Cardiac muscle cell (in vitro differentiated cells and primary cell): ENCODE measurements at regions not wholly inside any gene's neighbourhood (a gene's known extent, or its start where the extent isn't known, plus 50 kb on each side); places are given as distances from the start of the nearest gene placed in this dataset.

ENCODE experiments used
- DNase-seq, 2 donors: peaks; one replicate each; pipeline versions ENCODE4 v3.0.0 to v3.0.0-alpha.2; 2010 to 2017; ENCODE audit warnings: low read depth in 1 of 2, low spot score in 1 of 2
- H3K27ac ChIP-seq: fragments of 200-600 bp; sonication (generic); 2 replicates; pipeline ENCODE4 v1.5.1; 2016
- H3K27me3 ChIP-seq: fragments of 200-600 bp; sonication (generic); 2 replicates; pipeline ENCODE4 v1.6.0; 2016; ENCODE audit warnings: control low read depth
- H3K36me3 ChIP-seq: fragments of 200-600 bp; sonication (generic); 2 replicates; pipeline ENCODE4 v1.5.1; 2016; ENCODE audit warnings: control low read depth
- H3K4me1 ChIP-seq: fragments of 200-600 bp; sonication (generic); 2 replicates; pipeline ENCODE4 v1.8.1; 2017; ENCODE audit warnings: low read depth, mild to moderate bottlenecking, mixed run types
- H3K4me3 ChIP-seq: fragments of 200-600 bp; sonication (generic); 2 replicates; pipeline ENCODE4 v1.5.1; 2016; ENCODE audit warnings: mild to moderate bottlenecking
- H3K9me3 ChIP-seq: fragments of 200-600 bp; sonication (generic); 2 replicates; pipeline ENCODE4 v1.5.1; 2017; ENCODE audit warnings: low read depth, mild to moderate bottlenecking, control low read depth
- TF ChIP-seq, protein P1 (sequence below): IDR thresholded peaks from 2 replicates; pipeline ENCODE4 v1.5.1; 2012; ENCODE audit warnings: low read depth, mild to moderate bottlenecking, low read length

DNA sequence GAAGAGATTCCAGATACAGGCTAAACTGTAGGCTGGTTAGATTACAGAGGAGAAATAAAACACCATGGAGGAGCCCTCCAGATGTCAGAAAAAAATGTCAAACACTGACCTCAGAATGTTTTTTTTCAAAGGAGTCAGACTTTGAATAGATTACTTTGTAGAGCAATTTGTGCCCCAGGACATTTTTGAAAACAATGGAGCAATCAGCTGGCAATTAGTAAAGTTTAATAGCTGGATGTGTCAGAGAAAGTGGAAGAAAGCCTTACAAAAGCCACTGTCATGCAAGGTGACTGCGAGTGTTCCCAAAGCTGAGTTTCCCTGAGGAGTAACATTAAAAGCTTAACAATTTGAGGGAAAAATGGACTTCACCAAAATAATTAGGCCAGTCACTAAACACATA is 417.8 kb upstream of the CTNND2 start:
- Histone ChIP-seq H3K4me1 (no peaks in the 10 kb centered on the region), H3K9me3 (no peaks in the 10 kb centered on the region), H3K27me3 (no peaks in the 10 kb centered on the region), H3K4me3 (no peak overlapping the region), H3K27ac (no peak overlapping the region), H3K36me3 (no peaks in the 10 kb centered on the region)
- DNase-seq = no peak
- TF ChIP-seq, protein P1, sequence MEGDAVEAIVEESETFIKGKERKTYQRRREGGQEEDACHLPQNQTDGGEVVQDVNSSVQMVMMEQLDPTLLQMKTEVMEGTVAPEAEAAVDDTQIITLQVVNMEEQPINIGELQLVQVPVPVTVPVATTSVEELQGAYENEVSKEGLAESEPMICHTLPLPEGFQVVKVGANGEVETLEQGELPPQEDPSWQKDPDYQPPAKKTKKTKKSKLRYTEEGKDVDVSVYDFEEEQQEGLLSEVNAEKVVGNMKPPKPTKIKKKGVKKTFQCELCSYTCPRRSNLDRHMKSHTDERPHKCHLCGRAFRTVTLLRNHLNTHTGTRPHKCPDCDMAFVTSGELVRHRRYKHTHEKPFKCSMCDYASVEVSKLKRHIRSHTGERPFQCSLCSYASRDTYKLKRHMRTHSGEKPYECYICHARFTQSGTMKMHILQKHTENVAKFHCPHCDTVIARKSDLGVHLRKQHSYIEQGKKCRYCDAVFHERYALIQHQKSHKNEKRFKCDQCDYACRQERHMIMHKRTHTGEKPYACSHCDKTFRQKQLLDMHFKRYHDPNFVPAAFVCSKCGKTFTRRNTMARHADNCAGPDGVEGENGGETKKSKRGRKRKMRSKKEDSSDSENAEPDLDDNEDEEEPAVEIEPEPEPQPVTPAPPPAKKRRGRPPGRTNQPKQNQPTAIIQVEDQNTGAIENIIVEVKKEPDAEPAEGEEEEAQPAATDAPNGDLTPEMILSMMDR = no peak

DNA sequence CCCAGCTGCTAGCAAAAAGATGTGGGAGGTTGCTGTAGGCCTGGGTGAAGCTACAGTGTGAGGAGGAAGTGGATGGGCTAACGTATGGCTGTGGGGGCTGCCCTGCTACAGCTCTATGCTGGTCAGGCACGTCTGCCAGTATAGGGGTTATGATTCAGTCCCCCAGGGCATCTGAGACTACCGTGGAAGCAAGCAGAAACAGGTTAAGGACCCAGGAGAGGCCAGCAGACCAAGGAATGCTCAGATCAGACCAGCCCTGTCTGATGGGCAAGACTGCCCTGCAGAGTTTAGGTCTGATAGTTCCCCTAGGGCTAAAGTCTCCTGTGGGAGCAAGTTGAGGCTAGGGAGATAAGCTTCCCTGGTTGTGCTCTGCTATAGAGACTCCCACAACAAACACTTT is 416.1 kb upstream of the CTNND2 start:
- H3K27ac ChIP-seq = no peak overlapping the region

DNA sequence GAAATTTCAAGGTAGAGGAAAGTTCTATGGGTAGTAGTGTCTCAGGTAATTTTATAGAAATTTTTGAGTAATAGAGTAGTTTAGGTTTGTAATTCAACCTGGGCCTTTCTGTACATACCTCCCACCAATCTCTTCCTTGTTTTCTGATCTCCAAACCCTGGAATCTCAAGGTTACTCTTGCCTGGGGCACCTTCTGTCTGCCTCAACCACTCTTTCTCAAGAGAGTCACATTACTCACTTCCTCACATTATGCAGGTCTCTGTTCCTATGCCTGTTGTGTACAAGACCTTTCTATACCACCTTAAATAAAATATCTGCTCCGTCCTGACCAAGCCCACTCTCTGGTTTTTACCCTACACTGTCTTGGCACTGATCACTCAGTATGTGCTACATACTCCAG is 412.6 kb upstream of the CTNND2 start:
- DNase-seq = no peak
- Histone ChIP-seq H3K27ac (no peak overlapping the region), H3K36me3 (no peaks in the 10 kb centered on the region), H3K4me3 (no peak overlapping the region), H3K4me1 (no peaks in the 10 kb centered on the region), H3K27me3 (no peaks in the 10 kb centered on the region), H3K9me3 (no peaks in the 10 kb centered on the region)
- TF ChIP-seq, protein P1 = no peak

More for the DNA sequence above, 416.1 kb upstream of the CTNND2 start:
- no peaks in the 10 kb centered on the region for H3K36me3 ChIP-seq
- no peaks in the 10 kb centered on the region for H3K4me1 ChIP-seq
- no peak overlapping the region for H3K4me3 ChIP-seq
- TF ChIP-seq, protein P1 = no peak
- no peak for DNase-seq
- H3K9me3 ChIP-seq = no peaks in the 10 kb centered on the region
- no peaks in the 10 kb centered on the region for H3K27me3 ChIP-seq

DNA sequence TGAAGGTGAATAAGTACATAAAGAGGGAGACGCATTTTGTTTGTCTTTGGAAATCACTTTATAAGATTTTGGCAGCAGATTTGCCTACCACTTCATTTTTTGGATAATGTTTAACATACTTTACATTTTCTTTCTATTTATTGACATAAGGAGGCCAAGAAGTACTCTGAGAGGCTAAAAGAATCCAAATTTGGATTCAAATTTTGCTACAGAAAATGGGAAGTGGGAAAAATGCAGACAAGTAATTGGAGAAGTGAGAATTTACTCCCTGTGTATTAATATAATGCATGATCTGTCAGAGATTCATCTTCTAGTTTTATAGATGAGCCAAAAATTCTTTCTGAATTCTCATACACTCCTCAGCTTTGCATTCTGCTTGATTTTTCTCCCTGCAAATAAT is 411.2 kb upstream of the CTNND2 start:
- no peaks in the 10 kb centered on the region for H3K27me3 ChIP-seq
- no peak for DNase-seq
- H3K4me3 ChIP-seq = no peak overlapping the region
- no peaks in the 10 kb centered on the region for H3K36me3 ChIP-seq
- H3K4me1 ChIP-seq = no peaks in the 10 kb centered on the region
- H3K27ac ChIP-seq = no peak overlapping the region
- TF ChIP-seq, protein P1 = no peak
- H3K9me3 ChIP-seq = no peaks in the 10 kb centered on the region

DNA sequence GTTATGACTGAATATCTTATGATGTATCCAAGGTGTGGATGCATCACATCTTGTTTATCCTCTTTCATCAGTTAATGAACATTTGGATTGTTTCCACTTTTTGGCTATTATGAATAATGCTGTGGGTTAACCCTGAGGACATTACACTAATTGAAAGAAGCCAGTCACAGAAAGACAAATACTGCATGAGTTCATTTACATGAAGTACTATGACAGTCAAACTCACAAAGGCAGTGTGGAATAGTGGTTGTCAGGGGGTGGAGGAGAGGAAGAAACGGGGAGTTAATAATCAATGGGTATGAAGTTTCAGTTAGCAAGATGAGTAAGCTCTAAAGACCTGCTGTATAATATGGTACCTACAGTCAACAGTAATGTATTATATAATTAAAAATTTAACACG is 409.4 kb upstream of the CTNND2 start:
- TF ChIP-seq, protein P1 = no peak
- no peak overlapping the region for H3K4me3 ChIP-seq
- DNase-seq = no peak

GRCh38 chr5:12312343-12312742 is 408.1 kb upstream of the CTNND2 start:
- Histone ChIP-seq H3K36me3 (no peaks in the 10 kb centered on the region), H3K9me3 (no peaks in the 10 kb centered on the region), H3K4me1 (no peaks in the 10 kb centered on the region), H3K27me3 (no peaks in the 10 kb centered on the region), H3K4me3 (no peak overlapping the region), H3K27ac (no peak overlapping the region)
- no peak for DNase-seq
- TF ChIP-seq, protein P1 = no peak

More for the DNA sequence above, 409.4 kb upstream of the CTNND2 start:
- no peaks in the 10 kb centered on the region for H3K36me3 ChIP-seq
- H3K4me1 ChIP-seq = no peaks in the 10 kb centered on the region
- H3K27ac ChIP-seq = no peak overlapping the region
- no peaks in the 10 kb centered on the region for H3K9me3 ChIP-seq
- H3K27me3 ChIP-seq = no peaks in the 10 kb centered on the region
